ENCODE measurements at regions not wholly inside any gene's neighbourhood (a gene's known extent, or its start where the extent isn't known, plus 50 kb on each side); places are given as distances from the start of the nearest gene placed in this dataset.
A peak's percentile ranks its signal among the peaks of the same experiment; 100 is the strongest.

DNA sequence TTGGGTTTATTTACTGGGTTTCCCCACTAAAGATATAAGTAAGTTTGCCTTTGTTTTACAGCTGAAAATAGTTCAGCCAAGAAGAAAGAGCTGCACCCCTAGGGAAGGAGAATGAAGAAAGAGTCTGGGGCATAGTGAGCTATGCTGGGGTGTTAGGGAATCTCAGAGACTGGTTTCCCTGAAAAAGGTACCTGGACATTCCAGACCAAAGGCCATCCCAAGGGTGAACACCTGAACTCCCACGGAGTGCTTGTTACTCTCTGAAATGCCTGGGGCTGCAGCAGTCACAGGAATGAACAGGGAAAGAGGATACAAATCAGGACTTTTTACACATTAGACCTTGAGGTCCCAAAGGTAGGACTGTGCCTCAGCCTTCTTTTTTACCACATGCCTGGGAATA, 337.6 kb upstream of the SLC10A2 start:
- no peak for DNase-seq

- no peak for DNase-seq
Observed at GRCh38 chr13:103403148-103403740, 337.0 kb upstream of the SLC10A2 start.

GRCh38 chr13:103395139-103395538, 328.9 kb upstream of the SLC10A2 start:
- DNase-seq: no peak

GRCh38 chr13:103394618-103395017, 328.4 kb upstream of the SLC10A2 start:
- no peak for DNase-seq

DNA sequence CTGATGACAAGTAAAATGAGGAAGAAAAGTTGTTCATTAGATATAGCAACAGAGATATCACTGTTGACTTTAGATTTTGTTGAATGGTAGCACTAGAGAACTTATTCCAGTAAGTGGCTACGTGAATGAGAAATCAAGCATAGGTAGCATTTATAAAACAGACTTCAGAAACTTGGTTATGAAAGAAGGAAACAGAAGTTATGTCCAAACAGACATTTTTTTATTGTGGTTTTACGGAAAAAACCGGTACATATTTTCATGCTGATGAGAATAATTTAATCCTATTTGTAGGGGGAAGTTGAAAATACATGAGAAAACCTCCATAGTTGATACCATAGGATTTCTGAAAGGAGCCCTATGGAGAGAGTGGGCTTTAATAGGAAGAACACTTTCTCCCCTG, 325.7 kb upstream of the SLC10A2 start:
- no peak for DNase-seq

DNA sequence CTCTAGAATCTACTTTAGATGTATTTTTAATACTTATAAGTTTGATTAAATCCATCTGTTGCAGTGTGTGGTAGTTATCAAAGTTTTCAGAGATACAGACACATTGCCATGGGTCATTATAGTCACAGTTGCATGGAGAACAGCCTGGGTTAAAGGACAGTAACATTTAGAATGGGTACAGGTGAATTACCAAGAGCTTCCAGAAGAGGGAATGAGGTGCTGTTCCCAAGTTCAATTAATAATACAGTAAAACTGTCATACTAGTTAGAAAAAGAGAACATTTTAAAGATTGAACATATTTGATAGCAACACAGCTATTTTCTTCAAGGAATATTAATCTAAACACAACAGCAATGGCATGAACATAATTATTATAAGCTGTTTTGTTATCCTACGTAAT, 322.6 kb upstream of the SLC10A2 start:
- DNase-seq: no peak

- DNase-seq: peak; percentile 70
Observed at GRCh38 chr13:103386341-103386740, 320.1 kb upstream of the SLC10A2 start.

- no peak for DNase-seq
Observed at GRCh38 chr13:103373916-103374315, 307.7 kb upstream of the SLC10A2 start.

DNA sequence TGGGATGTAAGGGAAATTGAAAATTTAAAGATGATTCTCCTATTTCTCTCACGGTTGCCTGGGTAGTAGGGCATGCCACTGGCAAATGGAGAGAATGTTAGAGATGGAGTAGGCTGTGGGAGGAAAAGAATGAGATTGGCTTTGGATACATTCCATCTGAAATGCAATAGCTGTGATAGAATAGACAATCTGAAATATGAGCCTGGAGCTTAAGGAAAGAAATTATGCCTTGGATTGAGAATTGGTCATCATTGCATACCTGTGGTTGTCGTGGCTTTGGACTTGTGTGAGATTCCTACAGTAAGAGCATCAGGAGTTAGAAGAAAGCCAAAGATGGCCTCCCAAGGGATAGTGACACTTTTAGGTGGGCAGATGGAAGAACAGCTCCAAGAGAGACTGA, 305.1 kb upstream of the SLC10A2 start:
- peak; percentile 67 for DNase-seq

DNA sequence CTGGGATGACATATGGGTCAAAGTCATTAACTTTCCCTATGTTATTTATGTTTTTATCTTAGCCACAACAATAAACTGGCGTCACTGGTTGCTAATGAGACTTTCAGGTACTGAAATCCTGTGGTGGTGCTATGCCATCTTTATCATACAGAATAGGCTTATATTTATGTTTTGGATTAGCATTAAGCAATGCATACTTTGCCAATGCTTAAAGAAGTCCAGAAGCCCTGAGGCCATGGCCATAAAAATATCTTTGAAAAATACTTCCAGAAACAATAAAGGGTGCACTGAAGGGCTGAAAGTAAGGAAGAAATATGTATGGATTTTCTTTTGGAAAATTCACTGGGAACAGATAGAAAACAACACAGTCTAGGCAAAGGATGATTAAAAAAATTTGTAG, 304.6 kb upstream of the SLC10A2 start:
- no peak for DNase-seq

- no peak for DNase-seq
Observed at GRCh38 chr13:103358255-103358932, 292.2 kb upstream of the SLC10A2 start.

DNA sequence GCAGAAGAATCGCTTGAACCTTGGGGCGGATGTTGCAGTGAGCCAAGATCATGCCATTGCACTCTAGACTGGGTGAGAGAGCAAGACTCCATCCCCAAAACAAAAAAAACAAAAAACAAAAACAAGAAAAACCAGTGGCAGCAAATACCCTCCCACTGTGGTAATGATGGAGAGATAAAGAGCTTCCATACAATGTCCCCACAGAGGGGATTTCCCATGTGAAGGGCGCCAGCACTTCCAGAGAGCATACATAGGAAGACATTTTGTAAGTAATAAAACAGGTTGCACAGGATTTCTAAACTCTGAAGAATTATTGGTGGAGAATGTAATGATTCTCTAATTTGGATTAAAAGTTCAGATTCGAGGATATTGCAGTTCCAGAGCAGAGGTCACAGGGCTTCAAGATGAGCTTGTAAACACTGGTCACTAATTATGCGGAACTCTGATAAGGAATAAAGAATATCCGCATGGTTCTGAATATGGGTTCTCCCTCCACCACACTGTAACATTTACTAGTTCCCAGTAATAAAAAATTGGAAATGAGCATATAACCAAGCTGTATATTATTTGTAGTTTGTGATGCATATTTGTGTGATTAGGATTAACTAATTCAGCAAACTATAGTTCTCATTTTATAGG, 290.1 kb upstream of the SLC10A2 start:
- DNase-seq: no peak

- DNase-seq: peak; percentile 84
Observed at GRCh38 chr13:103354171-103354570, 288.0 kb upstream of the SLC10A2 start.

DNA sequence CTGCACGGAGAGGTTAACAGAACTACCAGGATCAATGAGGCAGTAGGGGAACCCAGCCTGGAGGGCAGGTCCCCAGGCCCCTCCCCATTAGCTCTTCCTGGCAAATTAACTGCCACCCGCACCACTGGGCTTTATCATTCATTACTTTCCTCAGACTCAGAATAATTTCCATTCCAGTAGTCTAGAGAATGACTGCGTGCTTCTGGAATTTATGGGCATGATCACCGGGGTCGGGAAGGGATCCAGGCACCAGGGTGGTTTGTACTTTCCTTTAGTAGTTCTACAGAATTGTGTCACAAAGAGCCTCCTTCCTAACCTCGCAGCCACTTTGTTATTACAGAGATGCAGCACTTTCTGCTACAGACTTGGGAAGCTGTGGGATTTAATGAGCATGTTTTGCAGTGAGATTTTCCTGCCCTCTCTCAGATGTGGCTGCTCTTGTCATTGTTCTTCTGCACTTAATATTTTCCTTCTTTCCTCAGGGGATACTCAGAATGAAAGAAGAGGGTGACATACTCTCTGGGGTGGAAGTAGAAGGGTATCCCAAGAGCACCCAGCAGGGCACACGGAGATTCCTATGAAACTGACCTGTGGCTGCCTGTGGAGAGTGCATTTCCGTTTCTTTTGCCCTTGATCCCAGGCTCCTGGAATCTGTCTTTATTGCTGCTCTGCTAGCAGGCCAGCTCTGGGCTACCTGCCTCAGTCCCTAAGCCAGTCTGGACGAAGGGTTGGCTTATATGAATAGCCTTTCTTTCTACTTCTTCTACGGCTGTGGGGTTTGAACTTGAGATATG, 285.0 kb upstream of the SLC10A2 start:
- DNase-seq: peak; percentile 80

- DNase-seq: no peak
Observed at GRCh38 chr13:103350147-103350546, 283.9 kb upstream of the SLC10A2 start.

DNA sequence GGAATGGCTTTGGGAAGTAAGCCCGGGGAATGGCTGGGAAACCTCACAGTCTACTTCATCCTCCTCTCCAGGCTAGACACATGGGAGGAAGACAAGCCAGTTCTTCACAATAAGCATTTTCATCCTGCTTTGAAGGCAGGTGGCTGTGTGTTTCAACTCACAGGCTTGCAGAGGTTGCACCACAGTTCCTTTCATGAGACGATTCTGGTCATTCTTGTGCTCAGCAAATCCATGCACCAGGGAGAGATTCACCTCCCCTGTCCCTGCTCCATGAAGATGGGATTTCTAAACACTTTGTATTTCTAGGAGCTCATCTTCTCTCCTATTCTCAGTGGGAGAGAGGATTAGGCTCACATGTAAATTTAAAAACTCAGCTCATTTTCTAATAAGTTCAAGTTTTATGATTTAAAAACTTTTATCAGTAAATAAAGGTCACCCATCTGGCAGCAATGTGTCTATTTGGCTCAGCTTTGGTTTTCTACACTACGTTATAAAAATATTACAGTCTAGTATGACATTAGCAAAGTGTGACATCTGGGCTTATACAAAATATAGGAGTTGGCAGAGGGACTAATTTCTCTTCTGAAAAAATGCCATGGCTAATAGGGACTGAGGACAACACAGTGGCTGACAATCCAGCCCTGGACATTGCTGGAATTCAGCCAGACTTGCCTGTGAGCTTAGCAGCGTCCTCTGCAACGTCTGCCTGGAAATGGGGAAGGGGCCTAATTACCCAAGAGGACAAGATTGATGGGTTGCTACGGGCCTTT, 283.2 kb upstream of the SLC10A2 start:
- no peak for DNase-seq

DNA sequence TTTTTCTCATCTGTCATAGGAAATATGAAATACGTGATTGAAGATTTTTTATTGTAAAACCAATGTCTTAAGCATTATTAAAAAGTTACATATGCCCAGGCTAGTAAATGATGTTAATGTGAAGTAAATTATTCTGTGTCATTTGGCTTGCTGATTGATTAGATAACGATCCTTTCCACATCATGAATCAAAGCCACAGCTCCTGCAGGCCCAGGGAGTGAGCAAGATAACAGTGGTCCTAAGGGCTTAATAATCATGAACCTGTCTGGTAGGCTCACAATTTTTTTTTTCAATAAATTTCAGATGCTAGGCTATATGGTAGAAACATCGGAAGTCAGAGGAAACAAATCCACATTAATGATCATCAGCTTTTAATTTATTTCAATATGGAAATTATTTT, 269.0 kb upstream of the SLC10A2 start:
- no peak for DNase-seq

- DNase-seq: no peak
Observed at GRCh38 chr13:103331924-103332323, 265.7 kb upstream of the SLC10A2 start.

DNA sequence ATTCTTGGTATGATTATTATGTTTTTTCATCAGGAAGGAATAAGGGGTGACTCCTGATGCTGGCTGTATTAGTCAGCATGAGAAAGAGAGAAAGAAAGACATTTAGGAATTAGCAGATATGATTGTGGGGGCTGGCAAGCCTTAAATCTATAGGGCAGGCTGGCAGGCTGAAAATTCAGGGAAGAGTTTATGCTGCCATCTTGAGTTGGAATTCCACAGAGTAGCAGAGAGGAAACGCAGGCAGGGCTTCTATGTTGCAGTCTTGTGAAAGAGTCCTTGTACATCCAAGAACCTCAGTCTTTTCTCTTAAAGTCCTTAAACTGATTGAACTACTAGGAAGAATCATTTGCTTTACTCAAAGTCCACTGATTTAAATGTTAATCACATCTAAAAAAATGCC, 262.7 kb upstream of the SLC10A2 start:
- peak; percentile 35 for DNase-seq

GRCh38 chr13:103326326-103326725, 260.1 kb upstream of the SLC10A2 start:
- no peak for DNase-seq

DNA sequence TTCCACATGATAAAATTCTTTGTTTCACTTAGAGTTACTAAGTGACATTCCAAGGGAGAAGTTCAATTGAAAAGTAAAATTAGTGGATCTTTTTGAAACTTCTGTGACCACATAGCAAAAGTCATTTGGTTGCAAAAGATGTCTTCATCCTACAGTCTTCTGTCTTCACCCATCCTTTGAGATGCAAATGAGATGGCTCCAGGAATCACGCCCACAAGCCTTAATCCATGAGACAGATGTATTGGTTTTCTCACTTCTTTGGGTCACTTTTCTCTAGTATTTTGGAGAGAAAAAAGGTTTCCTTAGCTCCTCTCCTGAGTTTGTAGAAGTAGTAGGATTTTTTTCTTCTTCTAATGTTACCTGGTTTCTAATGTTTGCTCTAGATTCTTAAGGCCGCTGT, 259.5 kb upstream of the SLC10A2 start:
- DNase-seq: no peak

GRCh38 chr13:103324641-103325040, 258.4 kb upstream of the SLC10A2 start:
- DNase-seq: peak; percentile 79

- no peak for DNase-seq
Observed at GRCh38 chr13:103315711-103316110, 249.5 kb upstream of the SLC10A2 start.
